OCI-LY3 (cell line): ENCODE measurements at regions not wholly inside any gene's neighbourhood (a gene's known extent, or its start where the extent isn't known, plus 50 kb on each side); places are given as distances from the start of the nearest gene placed in this dataset.
"Not testable (repeated sequence)": the region's sequence is repeated elsewhere in the genome, so short reads cannot be mapped to it uniquely, and the experiment has no call there.

Experiments
- CTCF ChIP-seq: fragments of 200-600, 300-600 bp; sonication (generic); IDR thresholded peaks from 2 replicates; pipeline ENCODE4 v1.5.1; 2014; ENCODE audit warnings: antibody characterized with exemption, low read length, low read depth
- EZH2phosphoT487 ChIP-seq: fragments of 200-600 bp; shearing (Covaris generic); IDR thresholded peaks from 2 replicates; pipeline ENCODE4 v1.6.1; 2018; ENCODE audit warnings: antibody characterized with exemption, mixed run types, low read depth

- not testable (repeated sequence) for TF ChIP-seq CTCF, EZH2phosphoT487
Measured at GRCh38 chr6:27807441-27808241, 104.6 kb downstream of the OR2B2 start.
